Retina (tissue), 1 donor: ENCODE measurements at regions not wholly inside any gene's neighbourhood (a gene's known extent, or its start where the extent isn't known, plus 50 kb on each side); places are given as distances from the start of the nearest gene placed in this dataset.

Experiments
- DNase-seq: peaks from one replicate; pipeline ENCODE4 v3.0.0-alpha.2; 2016

DNA sequence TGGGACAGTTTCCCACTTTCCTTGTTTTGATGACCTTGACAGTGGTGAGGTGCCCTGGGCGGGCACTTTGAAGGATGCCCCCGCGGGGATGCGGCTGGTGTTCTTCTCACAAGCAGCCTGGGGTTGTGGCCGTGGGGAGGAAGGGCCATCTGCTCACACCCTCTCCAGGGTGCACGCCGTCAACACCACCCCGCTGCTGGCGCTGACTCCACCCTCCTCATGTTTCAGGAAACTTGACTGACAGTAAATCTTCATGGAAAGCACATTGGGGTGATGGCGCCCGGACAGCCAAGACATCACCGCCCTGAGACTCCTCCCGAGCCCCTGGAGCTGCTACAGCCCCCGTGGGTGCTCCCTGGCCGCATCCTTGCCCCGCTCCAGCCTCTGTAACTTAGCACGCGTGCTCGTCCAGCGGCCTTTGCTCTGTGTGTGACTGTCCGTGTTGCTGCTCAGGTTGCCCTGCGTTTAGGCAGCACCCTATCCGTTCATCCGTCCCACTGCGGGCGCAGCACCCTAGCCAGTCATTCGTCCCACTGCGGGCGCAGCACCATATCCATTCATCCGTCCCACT, 150.2 kb upstream of the C14orf180 start:
- DNase-seq = no peak

DNA sequence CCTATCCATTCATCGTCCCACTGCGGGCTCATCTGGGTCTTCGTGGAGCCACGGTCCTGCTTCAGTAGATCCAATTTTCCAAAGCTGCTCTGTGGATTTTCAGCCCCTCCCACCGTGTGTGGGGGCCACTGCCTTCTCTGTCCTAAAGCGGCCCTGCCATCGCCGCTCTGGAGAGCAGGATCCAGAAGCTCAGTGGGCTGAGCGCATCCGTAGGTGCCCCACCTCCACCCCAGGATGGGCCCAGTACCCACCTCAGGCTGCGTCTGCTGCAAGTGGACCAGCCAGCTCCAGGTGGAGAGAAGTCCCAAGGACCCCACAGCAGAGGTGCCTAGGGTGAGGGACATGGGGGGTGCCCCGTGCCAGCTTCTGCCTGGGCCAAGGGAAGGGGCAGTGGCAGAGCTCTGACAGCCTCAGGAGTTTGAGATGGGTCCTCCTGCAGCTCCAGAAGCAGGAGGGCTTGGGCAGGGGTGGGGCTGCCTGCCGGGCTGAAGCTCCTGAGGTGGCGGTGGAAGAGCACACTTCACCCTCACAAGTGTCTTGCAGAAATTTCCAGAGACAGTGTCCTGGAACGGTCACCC, 148.1 kb upstream of the C14orf180 start:
- DNase-seq = no peak

DNA sequence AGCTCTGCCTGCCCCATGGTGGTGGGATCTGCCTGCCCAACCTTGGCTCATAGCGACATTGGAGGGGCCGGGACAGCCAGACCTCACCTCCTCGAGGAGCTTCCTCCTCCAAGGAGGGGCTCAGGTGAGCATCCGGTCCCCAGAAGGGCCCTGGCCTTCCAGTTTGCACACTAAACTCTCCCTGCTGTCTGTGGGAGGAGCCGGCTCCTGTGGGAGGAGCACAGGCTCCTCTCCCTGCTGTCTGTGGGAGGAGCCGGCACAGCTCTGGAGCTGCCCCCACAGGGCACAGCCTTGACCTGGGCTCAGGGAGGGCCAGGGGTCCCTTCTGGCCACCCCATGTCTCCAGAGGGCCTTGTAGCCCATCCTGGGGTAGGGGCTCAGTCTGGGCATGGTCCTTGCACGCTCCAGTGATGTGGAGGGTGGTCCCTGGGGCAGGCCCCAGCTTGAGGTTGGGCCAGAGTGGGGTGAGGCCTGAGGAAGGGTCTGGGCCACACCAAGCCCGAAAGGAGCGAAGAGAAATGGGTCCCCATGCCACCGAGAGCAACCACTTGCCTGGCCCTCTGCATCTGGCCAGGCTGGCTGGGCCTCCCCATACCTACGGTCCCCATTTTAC, 147.5 kb upstream of the C14orf180 start:
- DNase-seq = no peak

DNA sequence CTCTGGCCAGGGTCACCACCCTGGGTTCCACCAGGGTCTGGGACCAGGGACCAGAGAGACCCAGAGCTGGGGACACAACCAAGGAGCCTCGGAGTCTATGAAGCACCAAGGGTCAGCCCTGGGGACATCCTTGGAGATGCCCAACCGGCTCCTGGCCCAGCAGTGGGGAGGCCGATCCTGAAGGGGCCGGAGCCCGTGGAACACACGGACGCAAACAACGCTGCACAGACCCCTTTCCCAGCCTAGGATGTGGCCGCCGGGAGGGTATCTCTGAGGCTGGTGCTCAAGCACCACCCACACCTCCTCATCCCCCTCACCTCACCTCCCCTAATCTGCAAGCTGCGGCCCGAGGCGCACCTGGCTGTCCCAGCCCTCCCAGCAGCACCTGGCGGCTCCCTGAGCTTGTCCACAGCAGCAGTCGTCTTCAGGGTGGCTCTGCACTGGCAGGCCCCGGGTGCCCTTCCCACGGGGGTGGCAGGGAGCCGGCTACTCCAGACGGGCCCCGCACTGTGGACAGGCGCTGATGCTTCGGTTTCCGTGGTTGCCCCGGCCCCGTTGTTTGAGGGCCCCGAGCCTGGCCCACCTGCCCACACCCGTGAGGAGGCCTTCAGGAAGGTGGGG, 146.8 kb upstream of the C14orf180 start:
- DNase-seq = no peak

DNA sequence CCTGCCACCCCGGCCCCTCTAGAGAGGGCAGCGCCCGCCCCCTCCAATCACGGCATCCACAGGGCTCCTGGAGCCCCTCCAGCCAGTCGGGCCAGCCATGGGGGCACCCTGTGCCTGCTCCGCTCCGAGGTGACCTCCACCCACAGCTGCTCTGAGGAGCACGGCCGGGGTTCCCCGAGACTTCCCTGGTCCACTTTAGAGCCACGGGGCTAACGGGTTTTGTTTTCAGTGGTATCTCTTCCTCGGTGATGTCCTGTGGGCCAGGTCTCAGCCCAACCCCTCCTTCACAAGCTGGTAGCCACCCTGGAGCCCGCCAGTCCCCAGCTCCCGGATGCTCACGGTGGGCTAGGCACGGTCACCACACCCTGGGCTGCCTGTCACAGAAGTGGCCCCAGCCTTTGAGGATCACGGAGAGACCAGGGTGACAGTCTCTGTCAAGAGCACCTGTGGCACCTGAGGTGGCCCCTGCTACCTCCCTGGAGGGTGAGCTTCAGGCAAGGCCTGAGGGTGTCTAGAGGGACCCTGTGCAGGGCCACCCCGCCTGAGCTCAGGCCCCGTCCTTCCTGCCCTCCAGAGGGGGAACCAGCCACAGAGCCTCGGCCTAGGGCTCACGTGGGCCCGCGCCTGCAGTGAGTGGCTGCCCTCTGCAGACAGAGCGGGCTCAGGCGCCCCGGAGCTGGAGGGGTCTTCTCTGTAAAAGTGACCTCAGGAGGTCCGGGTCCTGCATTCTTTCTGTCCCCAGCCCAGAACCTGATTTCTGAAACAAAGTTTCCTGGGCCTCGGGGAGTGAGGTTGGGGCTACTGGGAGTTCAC, 146.0 kb upstream of the C14orf180 start:
- DNase-seq = no peak

DNA sequence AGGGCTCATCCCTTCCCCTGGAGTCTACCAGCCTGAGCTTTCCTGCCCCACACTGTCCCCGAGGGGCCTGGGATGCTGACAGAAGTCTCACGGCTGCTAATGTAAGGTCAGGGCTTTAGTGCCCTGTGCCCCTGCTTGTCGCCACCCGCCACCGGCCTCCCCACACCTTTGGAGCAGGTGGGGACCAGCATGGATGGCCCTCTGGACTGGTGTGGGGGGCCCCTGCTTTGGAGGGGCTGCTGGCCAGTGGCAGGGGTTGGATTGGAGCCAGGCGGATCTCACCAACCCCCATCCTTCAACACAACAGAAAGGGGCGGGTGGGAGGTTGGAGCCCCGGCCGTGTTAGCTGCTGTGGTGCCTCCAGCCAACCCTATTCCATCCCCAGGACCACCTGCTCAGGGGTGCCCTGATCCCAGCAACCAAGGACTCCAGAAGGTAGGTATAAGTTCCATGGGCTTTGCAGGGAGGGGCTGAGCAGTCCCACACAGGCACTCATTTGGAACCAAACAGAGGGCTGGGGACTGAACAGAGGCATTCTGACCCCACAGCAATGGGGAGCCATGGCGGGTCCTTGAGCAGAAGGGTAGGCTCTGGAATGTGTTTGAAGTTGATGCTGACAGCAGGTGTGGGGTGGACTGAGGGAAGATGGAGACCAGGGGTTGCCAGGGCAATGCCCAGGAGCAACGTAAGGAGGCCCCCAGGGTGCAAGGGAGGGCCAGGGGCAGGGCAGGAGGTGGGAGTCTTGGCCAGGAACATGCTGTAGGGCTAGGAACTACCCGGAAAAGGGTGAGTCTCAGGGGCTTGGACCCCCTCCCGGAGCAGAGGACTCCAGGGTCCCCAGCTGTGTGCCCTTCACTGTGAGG, 145.1 kb upstream of the C14orf180 start:
- DNase-seq = peak; percentile 2

DNA sequence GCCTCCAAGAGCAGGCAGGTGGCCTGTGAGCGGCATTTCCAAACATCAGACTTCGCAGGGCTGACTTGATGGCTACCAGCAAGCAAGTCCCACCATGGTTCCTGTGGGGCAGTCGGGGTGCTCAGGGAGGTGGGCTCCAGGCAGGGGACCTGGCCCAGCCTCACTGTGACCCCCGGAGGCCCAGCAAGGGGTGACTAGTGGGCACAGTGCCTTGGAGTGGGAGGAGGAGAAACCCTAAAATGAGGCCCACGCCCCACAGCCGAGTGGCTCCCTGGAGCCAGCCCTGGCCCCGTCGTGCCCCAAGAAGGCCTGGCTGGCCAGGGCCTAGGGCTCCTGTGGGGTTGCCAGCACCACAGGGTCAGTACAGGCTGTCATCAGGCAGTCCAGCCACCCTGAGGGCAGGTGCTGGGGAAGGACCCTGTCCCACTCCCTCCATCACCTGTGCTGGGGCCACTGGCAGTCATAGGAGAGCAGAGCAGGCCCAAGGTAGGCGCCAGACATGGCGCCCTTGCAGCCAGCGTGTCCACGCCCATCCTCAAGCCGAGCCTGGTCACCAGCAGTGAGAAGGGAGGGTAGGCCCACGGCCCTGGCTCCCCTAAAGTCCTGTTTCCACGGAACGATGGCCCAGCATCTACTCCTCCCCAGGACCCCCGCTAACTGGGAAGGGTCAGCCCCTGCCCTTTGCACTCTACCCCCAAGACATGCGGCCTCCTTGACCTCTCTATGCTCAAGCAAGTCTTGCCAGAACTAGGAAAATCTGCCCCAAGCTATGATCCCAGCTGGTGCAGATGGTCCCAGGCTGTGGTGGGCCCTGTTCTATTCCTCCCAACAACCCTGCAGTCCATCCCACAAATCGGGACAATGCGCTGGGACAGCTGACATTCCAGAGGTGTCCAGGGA, 144.2 kb upstream of the C14orf180 start:
- DNase-seq = peak; percentile 4

DNA sequence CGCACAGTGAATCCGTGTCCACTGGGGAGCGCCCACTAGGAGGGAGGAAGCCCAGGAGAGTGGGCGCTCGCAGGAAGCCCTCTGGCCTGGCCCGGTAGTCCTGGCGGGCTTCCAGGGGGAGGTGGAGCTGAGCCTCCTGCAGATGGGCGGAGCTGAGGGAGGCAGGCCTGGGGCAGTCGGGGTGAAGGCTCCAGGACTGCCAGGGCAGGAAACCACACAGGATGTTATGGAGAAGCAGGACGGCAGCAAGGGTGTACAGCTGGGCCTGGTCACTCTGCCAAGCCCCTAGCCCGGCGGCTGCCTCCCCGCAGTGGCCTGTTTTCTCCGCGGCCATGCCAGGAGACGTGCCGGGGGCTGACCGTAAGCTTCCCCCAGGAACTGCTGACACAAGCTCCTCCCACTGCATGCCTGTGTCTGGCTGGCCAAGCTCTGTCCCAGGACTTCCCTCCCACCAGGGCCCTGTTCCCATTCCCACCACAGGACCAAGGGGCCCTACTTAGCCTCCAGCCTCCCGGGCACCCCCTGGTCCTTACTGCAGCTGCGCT, 143.4 kb upstream of the C14orf180 start:
- peak; percentile 75 for DNase-seq

DNA sequence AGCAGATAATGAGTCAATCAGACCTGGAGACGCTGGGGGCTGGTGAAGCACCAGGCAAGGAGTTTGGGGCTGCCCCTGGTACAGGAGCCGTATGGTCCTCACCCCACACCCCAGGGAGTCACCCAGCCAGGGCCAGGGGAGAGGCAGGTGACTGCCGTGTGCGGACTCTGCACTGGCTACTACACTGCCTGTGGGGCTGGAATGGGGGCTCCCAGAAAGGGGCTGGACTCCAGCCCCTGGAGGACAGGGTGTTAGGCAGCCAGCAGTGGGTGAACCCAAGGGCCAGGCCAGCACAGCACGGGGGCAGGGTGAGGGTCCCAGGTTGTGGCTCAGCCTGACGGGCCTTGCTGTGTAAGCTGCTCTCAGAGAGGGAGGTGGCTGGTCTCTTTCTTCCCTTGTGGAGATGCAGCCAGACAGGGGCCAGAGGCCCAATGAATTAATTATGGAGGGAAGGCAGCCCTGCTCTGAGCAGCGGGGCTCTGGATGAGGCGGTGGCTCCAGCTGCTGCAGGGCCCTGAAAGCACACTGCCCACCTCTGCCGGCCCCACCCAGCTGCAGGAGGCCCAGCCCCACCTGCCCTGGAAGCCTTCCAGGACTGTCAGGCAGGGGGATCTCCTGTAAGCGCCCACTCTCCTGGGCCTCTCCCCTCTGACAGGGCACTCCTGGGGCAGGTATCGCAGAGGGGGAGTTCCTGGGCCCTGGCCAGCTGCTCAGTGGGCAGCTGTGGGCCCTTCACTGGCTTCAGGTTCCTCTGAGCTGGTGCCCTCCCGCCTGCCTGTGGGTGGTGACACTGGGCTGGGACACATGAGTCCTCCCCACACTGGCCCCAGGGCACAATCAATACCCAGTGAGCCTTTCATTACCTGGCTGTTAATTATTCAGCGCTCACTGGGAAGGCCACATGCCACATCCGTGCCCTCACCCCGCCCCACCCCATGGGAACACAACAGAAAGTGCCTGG, 142.5 kb upstream of the C14orf180 start:
- DNase-seq = peak; percentile 74

DNA sequence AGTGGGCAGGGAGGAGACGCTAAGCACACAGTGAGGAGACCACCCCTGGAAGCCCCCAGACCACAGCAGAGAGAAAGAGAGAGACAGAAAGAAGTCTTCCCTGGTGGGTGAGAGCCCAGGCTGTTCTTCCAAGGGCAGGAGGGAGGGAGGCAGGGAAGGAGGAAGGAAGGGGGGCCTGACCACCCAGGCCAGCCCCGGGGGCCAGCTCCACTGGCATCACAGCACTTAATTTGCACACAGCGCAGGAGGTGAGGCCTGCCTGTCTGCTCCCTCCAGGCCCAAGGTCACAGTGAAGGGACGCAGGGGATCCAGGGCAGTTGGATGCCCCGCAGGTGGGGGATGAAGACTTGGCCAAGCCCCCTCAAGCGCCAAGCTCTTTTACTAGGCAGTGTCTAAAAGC, 141.9 kb upstream of the C14orf180 start:
- DNase-seq = peak; percentile 63

DNA sequence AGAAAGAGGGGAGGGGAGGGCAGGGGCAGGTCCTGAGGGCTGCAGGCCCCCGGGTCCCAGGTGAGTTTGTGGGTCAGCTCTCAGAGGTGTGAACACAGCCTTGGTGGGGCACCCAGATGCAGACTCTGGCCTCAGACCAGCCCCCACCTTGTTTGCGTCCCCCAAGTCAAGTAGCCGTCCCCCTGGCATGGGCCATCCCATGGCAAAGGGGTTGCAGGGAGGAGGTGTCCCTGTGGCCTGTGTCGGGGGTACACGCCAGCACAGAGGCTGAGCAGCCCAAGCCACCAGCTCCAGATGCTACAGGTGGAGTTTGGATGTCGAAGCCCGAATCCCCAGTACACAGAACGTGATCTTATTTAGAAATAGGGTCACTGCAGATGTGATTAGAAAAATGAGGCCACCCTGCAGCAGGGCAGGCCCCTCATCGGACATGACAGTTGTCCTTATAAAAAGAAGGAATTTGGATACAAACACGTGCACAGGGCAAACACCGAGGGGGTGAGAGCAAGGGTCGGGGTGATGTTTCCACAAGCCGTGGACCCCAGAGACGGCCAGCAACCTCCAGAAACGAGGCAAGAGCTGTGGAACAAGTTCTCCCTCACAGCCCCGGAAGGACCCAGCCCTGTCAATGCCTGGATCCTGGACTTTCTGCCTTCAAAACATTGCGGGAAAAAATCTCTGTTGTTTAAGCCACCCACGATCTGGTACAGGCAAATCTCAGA, 141.2 kb upstream of the C14orf180 start:
- DNase-seq = peak; percentile 25

DNA sequence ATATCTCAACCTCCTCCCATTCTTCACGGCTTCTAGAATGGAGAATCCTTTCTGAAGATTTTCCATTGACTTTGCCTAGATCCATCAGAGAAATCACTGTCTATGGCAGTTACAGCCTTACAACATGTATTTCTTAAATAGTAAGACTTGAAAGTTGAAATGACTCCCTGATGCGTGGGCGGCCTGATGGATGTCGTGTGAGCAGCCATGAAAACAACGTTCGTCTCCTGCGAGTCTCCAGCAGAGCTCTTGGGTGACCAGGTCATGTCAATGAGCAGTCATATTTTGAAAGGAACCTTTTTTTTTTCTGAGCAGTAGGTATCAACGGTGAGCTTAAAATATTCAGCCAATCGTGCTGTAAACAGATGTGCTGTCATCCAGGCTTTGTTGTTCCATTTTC, 139.9 kb upstream of the C14orf180 start:
- no peak for DNase-seq

DNA sequence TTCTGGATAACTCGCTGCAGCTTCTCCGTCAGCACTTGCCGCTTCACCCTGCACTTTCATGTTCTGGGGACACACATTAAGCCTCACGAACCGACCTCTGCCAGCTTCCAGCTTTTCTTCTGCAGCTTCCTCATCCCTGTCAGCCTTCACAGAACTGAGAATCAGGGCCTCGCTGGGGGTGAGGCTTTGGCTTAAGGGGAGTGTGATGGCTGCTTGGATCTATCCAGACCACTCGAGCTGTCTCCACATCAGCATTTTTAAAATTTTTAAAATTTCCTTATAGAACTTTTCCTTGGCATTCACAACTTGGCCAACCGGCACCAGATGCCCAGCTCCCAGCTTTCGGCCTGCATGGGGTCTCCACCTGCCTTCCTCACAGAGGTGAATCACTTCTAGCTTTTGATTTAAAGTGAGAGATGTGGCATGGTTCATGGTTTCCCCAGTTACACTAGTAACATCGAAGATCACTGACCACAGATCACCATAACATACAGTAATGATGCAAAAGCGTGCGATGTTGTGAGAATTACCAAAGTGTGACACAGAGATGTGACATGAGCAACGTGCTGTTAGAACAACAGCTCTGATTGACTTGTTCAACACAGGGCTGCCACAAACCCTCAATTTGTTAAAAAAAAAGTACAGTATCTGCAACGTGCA, 139.1 kb upstream of the C14orf180 start:
- no peak for DNase-seq

DNA sequence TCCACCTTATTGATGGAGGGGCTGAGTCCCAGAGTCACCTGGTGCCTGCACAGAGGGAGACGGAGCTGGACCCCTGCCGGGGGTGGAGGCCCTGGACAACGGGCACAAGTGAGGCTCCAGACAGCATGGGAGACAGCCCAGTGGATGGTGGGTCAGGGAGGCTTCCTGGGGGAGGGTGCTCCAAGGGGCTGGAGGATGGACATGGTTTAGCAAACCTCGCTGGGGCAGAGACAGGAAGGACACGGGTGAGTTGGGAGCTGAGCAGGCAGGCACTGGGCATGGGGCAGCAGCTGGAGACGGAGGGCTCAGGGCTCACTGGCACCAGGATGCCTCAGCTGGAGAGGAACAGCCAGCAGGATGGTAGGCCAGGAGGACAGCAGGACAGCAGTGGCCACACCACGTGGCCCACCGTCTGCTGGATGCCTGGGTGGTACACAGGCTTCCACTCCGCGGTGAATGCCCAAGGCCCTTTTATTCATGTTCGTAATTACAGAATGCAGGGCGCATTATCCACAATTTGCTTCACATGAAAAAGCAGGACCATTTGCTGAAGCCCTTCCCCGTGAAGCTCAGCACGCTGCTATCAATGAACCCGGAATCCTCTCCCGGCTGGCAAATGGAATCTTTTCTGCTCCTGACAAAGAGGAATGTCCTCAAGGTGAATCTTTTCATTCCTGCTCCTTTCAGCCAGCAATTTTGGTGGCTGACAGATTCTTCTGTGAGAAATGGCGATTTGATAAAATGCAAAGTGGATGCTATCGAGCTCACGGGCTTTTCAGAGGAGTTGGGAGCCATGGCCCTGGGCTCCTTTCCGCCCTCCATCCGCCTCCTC, 138.1 kb upstream of the C14orf180 start:
- peak; percentile 54 for DNase-seq

DNA sequence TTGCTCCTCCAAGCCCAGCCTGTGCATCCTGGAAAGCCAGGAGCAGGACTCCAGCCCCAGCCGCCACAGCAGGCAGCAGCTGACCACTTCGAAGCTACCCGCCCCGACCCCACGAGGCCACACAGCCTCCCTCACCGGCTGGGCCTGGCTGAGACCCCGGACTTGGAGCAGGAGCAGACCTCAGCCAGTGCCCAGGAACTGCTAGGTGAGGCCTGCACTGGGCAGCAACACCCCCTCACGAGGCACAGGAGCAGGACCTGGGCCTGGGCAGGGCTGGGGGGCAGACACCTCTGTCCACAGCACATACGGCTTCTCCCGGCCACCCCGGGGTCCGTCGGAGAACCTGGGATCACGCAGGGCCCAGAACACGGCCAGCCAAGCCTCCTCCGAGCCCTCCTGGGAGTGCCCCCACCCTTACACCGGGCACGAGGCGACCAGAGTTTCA, 137.4 kb upstream of the C14orf180 start:
- no peak for DNase-seq

DNA sequence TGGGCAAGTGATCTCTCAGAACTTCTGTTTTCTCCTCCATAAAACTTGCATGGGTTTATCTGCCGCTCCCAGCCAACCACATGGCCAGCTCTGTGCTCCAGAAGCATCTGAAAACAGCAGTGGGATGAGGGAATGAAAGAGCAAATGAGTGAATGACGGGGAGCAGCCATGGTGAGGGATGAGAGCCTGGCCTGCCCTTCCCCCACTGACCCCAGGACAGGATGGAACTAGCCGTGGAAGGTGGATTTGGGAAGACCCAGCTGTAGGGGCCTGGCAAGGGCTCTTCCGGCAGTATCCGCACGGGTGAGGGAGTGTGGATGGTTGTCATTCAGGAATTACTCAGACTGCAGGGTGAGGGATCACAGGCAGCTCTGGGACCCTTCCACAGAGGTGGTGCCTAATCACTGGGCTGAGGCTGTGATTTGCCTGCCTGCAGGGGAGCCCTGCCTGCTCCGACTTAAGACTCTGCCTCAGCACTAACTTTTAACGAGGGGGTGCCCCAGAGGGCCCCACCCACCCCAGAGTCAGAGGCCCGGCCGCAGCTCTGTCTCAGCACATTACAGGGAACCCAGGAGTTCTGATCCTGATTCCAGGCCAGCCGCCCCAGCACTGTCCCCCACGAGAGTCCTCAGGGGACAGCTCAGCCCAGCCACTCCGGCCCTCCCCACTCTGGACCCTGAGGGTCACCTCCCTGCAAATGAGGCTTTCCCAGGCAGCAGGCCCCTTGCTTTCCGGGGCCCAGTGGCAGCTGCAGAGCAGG, 136.8 kb upstream of the C14orf180 start:
- DNase-seq = peak; percentile 33
